H1 (cell line): ENCODE measurements at regions not wholly inside any gene's neighbourhood (a gene's known extent, or its start where the extent isn't known, plus 50 kb on each side); places are given as distances from the start of the nearest gene placed in this dataset.

Experiments
- CTCF ChIA-PET: fragments of 300-600 bp; sonication (Branson Sonifier 250); formaldehyde crosslinking; loops from one replicate; lab custom pipeline; 2021; ENCODE audit not compliant: partially characterized antibody; lab: Charles Lee
- POLR2A ChIA-PET: fragments of 300-600 bp; sonication (Branson Sonifier 250); formaldehyde crosslinking; loops from one replicate; lab custom pipeline; 2021; ENCODE audit warnings: inconsistent platforms; ENCODE audit not compliant: partially characterized antibody; lab: Charles Lee
- DNase-seq, 2 experiments: peaks; one replicate each; pipeline versions ENCODE4 v3.0.0 to v3.0.0-alpha.2; 2010 to 2022; ENCODE audit warnings: low spot score in 2 of 2, low read depth in 1 of 2, mixed read lengths in 1 of 2
- FAIRE-seq: peaks from 2 replicates; lab custom pipeline; 2011; peaks lifted over from hg19 to GRCh38; lab: Jason Lieb, UNC
- H2AFZ ChIP-seq: 2 replicates; pipeline ENCODE4 v1.8.1; 2012; ENCODE audit warnings: low read length, inconsistent platforms
- H2AK5ac ChIP-seq: 2 replicates; pipeline ENCODE4 v1.6.1; 2013; ENCODE audit warnings: low read depth, low read length
- H2BK120ac ChIP-seq: replicated peaks from 2 replicates; pipeline ENCODE3; 2013; ENCODE audit warnings: low read depth, low read length, inconsistent platforms
- H2BK12ac ChIP-seq: 2 replicates; pipeline ENCODE4 v1.6.1; 2013; ENCODE audit warnings: low read depth, low read length
- H2BK15ac ChIP-seq: 2 replicates; pipeline ENCODE4 v1.6.1; 2013; ENCODE audit warnings: low read length
- H2BK20ac ChIP-seq: 2 replicates; pipeline ENCODE4 v1.6.1; 2013; ENCODE audit warnings: low read length
- H2BK5ac ChIP-seq: 2 replicates; pipeline ENCODE4 v1.6.1; 2013; ENCODE audit warnings: low read depth, low read length
- H3K14ac ChIP-seq: 2 replicates; pipeline ENCODE4 v1.6.1; 2013; ENCODE audit warnings: inconsistent platforms; ENCODE audit not compliant: insufficient read length
- H3K18ac ChIP-seq: 2 replicates; pipeline ENCODE4 v1.6.1; 2013; ENCODE audit warnings: low read length; ENCODE audit errors: extremely low read depth
- H3K23ac ChIP-seq: 2 replicates; pipeline ENCODE4 v1.6.1; 2013; ENCODE audit warnings: inconsistent platforms; ENCODE audit not compliant: insufficient read length
- H3K23me2 ChIP-seq: 2 replicates; pipeline ENCODE4 v1.6.1; 2013; ENCODE audit warnings: low read depth, low read length
- H3K27ac ChIP-seq: 2 replicates; pipeline ENCODE4 v1.6.1; 2011; ENCODE audit warnings: low read depth, low read length, inconsistent platforms
- H3K27me3 ChIP-seq, 4 experiments: replicated peaks in 1 of 4; 1 replicate in 1 of 4; 2 replicates in 3 of 4; pipeline versions ENCODE4 v1.6.1 to v1.8.1; 2011 to 2013; ENCODE audit warnings: low read length in 3 of 4, mild to moderate bottlenecking in 3 of 4, inconsistent platforms in 2 of 4, mixed read lengths in 2 of 4, moderate library complexity in 1 of 4; ENCODE audit not compliant: control insufficient read depth in 3 of 4, insufficient read depth in 3 of 4; ENCODE audit errors: extremely low read depth in 1 of 4
- H3K36me3 ChIP-seq, 4 experiments: 2 replicates each; pipeline versions ENCODE4 v1.6.1 to v1.8.1; 2011 to 2013; ENCODE audit warnings: mild to moderate bottlenecking in 4 of 4, low read length in 3 of 4, moderate library complexity in 2 of 4, control low read depth in 1 of 4, inconsistent platforms in 1 of 4; ENCODE audit not compliant: insufficient read depth in 4 of 4, control insufficient read depth in 2 of 4
- H3K4ac ChIP-seq: replicated peaks from 2 replicates; pipeline ENCODE3; 2013; ENCODE audit warnings: low read length, low read depth, mixed read lengths, inconsistent platforms; ENCODE audit not compliant: insufficient read length
- H3K4me1 ChIP-seq, 4 experiments: replicated peaks in 1 of 4; 1 replicate in 1 of 4; 2 replicates in 3 of 4; pipeline versions ENCODE4 v1.6.1 to v1.8.1; 2011 to 2013; ENCODE audit warnings: low read length in 3 of 4, inconsistent platforms in 2 of 4, mixed read lengths in 1 of 4; ENCODE audit not compliant: insufficient read depth in 4 of 4, control insufficient read depth in 3 of 4
- H3K4me2 ChIP-seq, 2 experiments: 2 replicates each; pipeline versions ENCODE4 v1.6.1 to v1.8.1; 2011 to 2013; ENCODE audit warnings: low read depth in 2 of 2, low read length in 2 of 2, control low read depth in 1 of 2, inconsistent platforms in 1 of 2, mild to moderate bottlenecking in 1 of 2; ENCODE audit not compliant: insufficient read depth in 1 of 2
- H3K4me3 ChIP-seq, 4 experiments: fragments of 200-600, 300-600 bp in 1 of 4; sonication (generic), shearing (Covaris generic), sonication (Bioruptor Twin) in 1 of 4; 2 replicates each; pipeline versions ENCODE4 v1.5.1 to v1.8.1; 2011 to 2016; ENCODE audit warnings: low read length in 4 of 4, low read depth in 3 of 4, control low read depth in 2 of 4, inconsistent platforms in 2 of 4, mild to moderate bottlenecking in 2 of 4, mixed read lengths in 1 of 4, moderate library complexity in 1 of 4; ENCODE audit not compliant: insufficient read depth in 2 of 4; ENCODE audit errors: extremely low read depth in 1 of 4
- H3K56ac ChIP-seq: replicated peaks from 2 replicates; pipeline ENCODE3; 2013; ENCODE audit warnings: low read depth, mild to moderate bottlenecking, mixed read lengths, low read length, inconsistent platforms; ENCODE audit not compliant: insufficient read length
- H3K79me1 ChIP-seq: 2 replicates; pipeline ENCODE4 v1.6.1; 2013; ENCODE audit warnings: low read depth, low read length, control low read depth
- H3K79me2 ChIP-seq, 2 experiments: 2 replicates each; pipeline versions ENCODE4 v1.6.1 to v1.8.1; 2012 to 2013; ENCODE audit warnings: low read length in 2 of 2, mild to moderate bottlenecking in 2 of 2, inconsistent platforms in 1 of 2; ENCODE audit not compliant: insufficient read depth in 2 of 2, control insufficient read depth in 1 of 2
- H3K9ac ChIP-seq, 4 experiments: replicated peaks in 1 of 4; 1 replicate in 1 of 4; 2 replicates in 3 of 4; pipeline versions ENCODE4 v1.6.1 to v1.8.1; 2011 to 2013; ENCODE audit warnings: low read depth in 3 of 4, low read length in 3 of 4, control low read depth in 2 of 4, mild to moderate bottlenecking in 2 of 4, moderate library complexity in 2 of 4, inconsistent platforms in 1 of 4; ENCODE audit errors: extremely low read depth in 1 of 4
- H3K9me3 ChIP-seq, 2 experiments: 2 replicates each; pipeline versions ENCODE4 v1.6.1 to v1.8.1; 2012 to 2013; ENCODE audit warnings: mild to moderate bottlenecking in 2 of 2, moderate library complexity in 2 of 2, control low read depth in 1 of 2, inconsistent platforms in 1 of 2, low read depth in 1 of 2, low read length in 1 of 2, mixed read lengths in 1 of 2; ENCODE audit not compliant: insufficient read depth in 2 of 2
- H4K20me1 ChIP-seq, 2 experiments: replicated peaks in 1 of 2; 2 replicates each; pipeline versions ENCODE3 to v1.8.1; 2011 to 2013; ENCODE audit warnings: inconsistent platforms in 2 of 2, low read length in 2 of 2, mild to moderate bottlenecking in 1 of 2; ENCODE audit not compliant: insufficient read depth in 2 of 2, control insufficient read depth in 1 of 2
- H4K5ac ChIP-seq: 2 replicates; pipeline ENCODE4 v1.6.1; 2013; ENCODE audit warnings: low read length, low read depth, mixed read lengths, inconsistent platforms; ENCODE audit not compliant: insufficient read length
- H4K8ac ChIP-seq: 2 replicates; pipeline ENCODE4 v1.8.0; 2013; ENCODE audit warnings: mild to moderate bottlenecking, moderate library complexity, low read length, inconsistent platforms; ENCODE audit not compliant: insufficient read depth; ENCODE audit errors: extremely low read depth
- H4K91ac ChIP-seq: replicated peaks from 2 replicates; pipeline ENCODE3; 2013; ENCODE audit warnings: low read length, mixed read lengths, inconsistent platforms; ENCODE audit not compliant: insufficient read length
- POLR2A ChIP-seq, 2 experiments: IDR thresholded peaks; 1 replicate in 1 of 2; 2 replicates in 1 of 2; pipeline ENCODE4 v1.6.1; 2011; ENCODE audit warnings: low read depth in 2 of 2, low read length in 2 of 2, mild to moderate bottlenecking in 2 of 2; ENCODE audit errors: control extremely low read depth in 1 of 2
- WGBS, 2 experiments: shearing (Covaris generic) in 1 of 2; methylation state at CpG; one replicate each; pipeline versions ENCODE4 v1.1.6 to v1.1.7; 2013 to 2015; ENCODE audit warnings: low lambda C conversion rate in 2 of 2, mixed read lengths in 2 of 2, inconsistent platforms in 1 of 2, low coverage in 1 of 2, missing lambda C conversion rate in 1 of 2; ENCODE audit not compliant: insufficient replicate concordance in 2 of 2, insufficient coverage in 1 of 2, insufficient read length in 1 of 2; ENCODE audit errors: extremely low coverage in 1 of 2, missing lambda C conversion rate in 1 of 2; 5-methylcytosine and 5-hydroxymethylcytosine counted together
- TF ChIP-seq, protein P1 (sequence below): fragments of 300-600 bp; sonication (generic); IDR thresholded peaks from 2 replicates; pipeline ENCODE4 v1.7.1; 2012; ENCODE audit warnings: low read length, moderate library complexity, mild to moderate bottlenecking, inconsistent platforms; ENCODE audit not compliant: insufficient replicate concordance

GRCh38 chr4:176525576-176525975, 205.8 kb downstream of the SPCS3 start:
- Histone ChIP-seq H2AK5ac (no peak overlapping the region), H3K9ac (no peak overlapping the region), H3K36me3 (no peaks in the 10 kb centered on the region), H2BK12ac (no peak overlapping the region), H3K4me1 (no peaks in the 10 kb centered on the region), H4K91ac (no peak overlapping the region), H2BK20ac (no peak overlapping the region), H4K20me1 (no peaks in the 10 kb centered on the region), H2BK5ac (no peak overlapping the region), H3K23ac (no peak overlapping the region), H3K27me3 (no peaks in the 10 kb centered on the region), H3K23me2 (no peaks in the 10 kb centered on the region), H3K4ac (no peak overlapping the region), H3K56ac (no peak overlapping the region), H3K4me3 (no peak overlapping the region), H4K5ac (no peak overlapping the region), H2BK15ac (no peak overlapping the region), H3K18ac (no peak overlapping the region), H3K79me1 (no peaks in the 10 kb centered on the region), H2AFZ (no peak overlapping the region), H3K79me2 (no peaks in the 10 kb centered on the region), H2BK120ac (no peak overlapping the region), H3K4me2 (no peak overlapping the region), H3K14ac (no peak overlapping the region), H3K27ac (no peak overlapping the region), H4K8ac (no peak overlapping the region), H3K9me3 (no peaks in the 10 kb centered on the region)
- ChIA-PET POLR2A (no interaction called here), CTCF (no interaction called here)
- 76% methylated on average over 2 of the region's 2 CpGs; no CpG with 5 or more reads in 1 of the 2 experiments for WGBS, 2 experiments
- FAIRE-seq: no peak
- DNase-seq: no peak
- TF ChIP-seq, protein P1, sequence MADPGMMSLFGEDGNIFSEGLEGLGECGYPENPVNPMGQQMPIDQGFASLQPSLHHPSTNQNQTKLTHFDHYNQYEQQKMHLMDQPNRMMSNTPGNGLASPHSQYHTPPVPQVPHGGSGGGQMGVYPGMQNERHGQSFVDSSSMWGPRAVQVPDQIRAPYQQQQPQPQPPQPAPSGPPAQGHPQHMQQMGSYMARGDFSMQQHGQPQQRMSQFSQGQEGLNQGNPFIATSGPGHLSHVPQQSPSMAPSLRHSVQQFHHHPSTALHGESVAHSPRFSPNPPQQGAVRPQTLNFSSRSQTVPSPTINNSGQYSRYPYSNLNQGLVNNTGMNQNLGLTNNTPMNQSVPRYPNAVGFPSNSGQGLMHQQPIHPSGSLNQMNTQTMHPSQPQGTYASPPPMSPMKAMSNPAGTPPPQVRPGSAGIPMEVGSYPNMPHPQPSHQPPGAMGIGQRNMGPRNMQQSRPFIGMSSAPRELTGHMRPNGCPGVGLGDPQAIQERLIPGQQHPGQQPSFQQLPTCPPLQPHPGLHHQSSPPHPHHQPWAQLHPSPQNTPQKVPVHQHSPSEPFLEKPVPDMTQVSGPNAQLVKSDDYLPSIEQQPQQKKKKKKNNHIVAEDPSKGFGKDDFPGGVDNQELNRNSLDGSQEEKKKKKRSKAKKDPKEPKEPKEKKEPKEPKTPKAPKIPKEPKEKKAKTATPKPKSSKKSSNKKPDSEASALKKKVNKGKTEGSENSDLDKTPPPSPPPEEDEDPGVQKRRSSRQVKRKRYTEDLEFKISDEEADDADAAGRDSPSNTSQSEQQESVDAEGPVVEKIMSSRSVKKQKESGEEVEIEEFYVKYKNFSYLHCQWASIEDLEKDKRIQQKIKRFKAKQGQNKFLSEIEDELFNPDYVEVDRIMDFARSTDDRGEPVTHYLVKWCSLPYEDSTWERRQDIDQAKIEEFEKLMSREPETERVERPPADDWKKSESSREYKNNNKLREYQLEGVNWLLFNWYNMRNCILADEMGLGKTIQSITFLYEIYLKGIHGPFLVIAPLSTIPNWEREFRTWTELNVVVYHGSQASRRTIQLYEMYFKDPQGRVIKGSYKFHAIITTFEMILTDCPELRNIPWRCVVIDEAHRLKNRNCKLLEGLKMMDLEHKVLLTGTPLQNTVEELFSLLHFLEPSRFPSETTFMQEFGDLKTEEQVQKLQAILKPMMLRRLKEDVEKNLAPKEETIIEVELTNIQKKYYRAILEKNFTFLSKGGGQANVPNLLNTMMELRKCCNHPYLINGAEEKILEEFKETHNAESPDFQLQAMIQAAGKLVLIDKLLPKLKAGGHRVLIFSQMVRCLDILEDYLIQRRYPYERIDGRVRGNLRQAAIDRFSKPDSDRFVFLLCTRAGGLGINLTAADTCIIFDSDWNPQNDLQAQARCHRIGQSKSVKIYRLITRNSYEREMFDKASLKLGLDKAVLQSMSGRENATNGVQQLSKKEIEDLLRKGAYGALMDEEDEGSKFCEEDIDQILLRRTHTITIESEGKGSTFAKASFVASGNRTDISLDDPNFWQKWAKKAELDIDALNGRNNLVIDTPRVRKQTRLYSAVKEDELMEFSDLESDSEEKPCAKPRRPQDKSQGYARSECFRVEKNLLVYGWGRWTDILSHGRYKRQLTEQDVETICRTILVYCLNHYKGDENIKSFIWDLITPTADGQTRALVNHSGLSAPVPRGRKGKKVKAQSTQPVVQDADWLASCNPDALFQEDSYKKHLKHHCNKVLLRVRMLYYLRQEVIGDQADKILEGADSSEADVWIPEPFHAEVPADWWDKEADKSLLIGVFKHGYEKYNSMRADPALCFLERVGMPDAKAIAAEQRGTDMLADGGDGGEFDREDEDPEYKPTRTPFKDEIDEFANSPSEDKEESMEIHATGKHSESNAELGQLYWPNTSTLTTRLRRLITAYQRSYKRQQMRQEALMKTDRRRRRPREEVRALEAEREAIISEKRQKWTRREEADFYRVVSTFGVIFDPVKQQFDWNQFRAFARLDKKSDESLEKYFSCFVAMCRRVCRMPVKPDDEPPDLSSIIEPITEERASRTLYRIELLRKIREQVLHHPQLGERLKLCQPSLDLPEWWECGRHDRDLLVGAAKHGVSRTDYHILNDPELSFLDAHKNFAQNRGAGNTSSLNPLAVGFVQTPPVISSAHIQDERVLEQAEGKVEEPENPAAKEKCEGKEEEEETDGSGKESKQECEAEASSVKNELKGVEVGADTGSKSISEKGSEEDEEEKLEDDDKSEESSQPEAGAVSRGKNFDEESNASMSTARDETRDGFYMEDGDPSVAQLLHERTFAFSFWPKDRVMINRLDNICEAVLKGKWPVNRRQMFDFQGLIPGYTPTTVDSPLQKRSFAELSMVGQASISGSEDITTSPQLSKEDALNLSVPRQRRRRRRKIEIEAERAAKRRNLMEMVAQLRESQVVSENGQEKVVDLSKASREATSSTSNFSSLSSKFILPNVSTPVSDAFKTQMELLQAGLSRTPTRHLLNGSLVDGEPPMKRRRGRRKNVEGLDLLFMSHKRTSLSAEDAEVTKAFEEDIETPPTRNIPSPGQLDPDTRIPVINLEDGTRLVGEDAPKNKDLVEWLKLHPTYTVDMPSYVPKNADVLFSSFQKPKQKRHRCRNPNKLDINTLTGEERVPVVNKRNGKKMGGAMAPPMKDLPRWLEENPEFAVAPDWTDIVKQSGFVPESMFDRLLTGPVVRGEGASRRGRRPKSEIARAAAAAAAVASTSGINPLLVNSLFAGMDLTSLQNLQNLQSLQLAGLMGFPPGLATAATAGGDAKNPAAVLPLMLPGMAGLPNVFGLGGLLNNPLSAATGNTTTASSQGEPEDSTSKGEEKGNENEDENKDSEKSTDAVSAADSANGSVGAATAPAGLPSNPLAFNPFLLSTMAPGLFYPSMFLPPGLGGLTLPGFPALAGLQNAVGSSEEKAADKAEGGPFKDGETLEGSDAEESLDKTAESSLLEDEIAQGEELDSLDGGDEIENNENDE: no peak
- no peak for TF ChIP-seq POLR2A (IDR thresholded peaks at IDR 0.05; ENCODE audit: control extremely low read depth in 1 of 2, low read depth in 2 of 2, low read length in 2 of 2)
